H1 (cell line): ENCODE measurements at regions not wholly inside any gene's neighbourhood (a gene's known extent, or its start where the extent isn't known, plus 50 kb on each side); places are given as distances from the start of the nearest gene placed in this dataset.

Experiments
- ASH2L ChIP-seq: fragments of 200-600, 300-600 bp; sonication (generic); IDR thresholded peaks from one replicate; pipeline ENCODE4 v1.7.1; 2017; ENCODE audit warnings: low read length
- CEBPB ChIP-seq: IDR thresholded peaks from 2 replicates; pipeline ENCODE4 v1.6.1; 2012; ENCODE audit warnings: low read depth, low read length
- CHD7 ChIP-seq: fragments of 300-600 bp; sonication (generic); IDR thresholded peaks from 2 replicates; pipeline ENCODE4 v1.7.1; 2012; ENCODE audit warnings: low read length, moderate library complexity, mild to moderate bottlenecking, inconsistent platforms; ENCODE audit not compliant: insufficient replicate concordance
- EGR1 ChIP-seq: IDR thresholded peaks from 2 replicates; pipeline ENCODE4 v1.6.1; 2011; ENCODE audit warnings: low read depth, low read length, borderline replicate concordance
- KDM1A ChIP-seq: fragments of 200-600, 300-600 bp; sonication (generic); IDR thresholded peaks from 2 replicates; pipeline ENCODE4 v1.7.1; 2016; ENCODE audit warnings: mild to moderate bottlenecking, low read length, borderline replicate concordance
- KDM4A ChIP-seq: IDR thresholded peaks from one replicate; pipeline ENCODE4 v1.7.1; 2012; ENCODE audit warnings: low read depth, mild to moderate bottlenecking, moderate library complexity, low read length, inconsistent platforms; ENCODE audit not compliant: severe bottlenecking
- KDM5A ChIP-seq: fragments of 200-600 bp; IDR thresholded peaks from 2 replicates; pipeline ENCODE4 v1.7.1; 2012; ENCODE audit warnings: mild to moderate bottlenecking, low read length, inconsistent platforms, mixed read lengths
- NANOG ChIP-seq: IDR thresholded peaks from 2 replicates; pipeline ENCODE4 v1.6.1; 2011; ENCODE audit warnings: low read length, low read depth, mild to moderate bottlenecking, inconsistent platforms; ENCODE audit not compliant: insufficient read depth, poor library complexity, severe bottlenecking
- SP1 ChIP-seq: IDR thresholded peaks from 2 replicates; pipeline ENCODE4 v1.6.1; 2011; ENCODE audit warnings: low read depth, low read length
- TAF1 ChIP-seq: IDR thresholded peaks from 2 replicates; pipeline ENCODE4 v1.6.1; 2011; ENCODE audit warnings: mild to moderate bottlenecking, low read depth, low read length
- TAF7 ChIP-seq: optimal IDR thresholded peaks from 2 replicates; pipeline ENCODE3; 2011; ENCODE audit warnings: low read depth, mild to moderate bottlenecking, inconsistent platforms, low read length, moderate library complexity, borderline replicate concordance
- TBP ChIP-seq: IDR thresholded peaks from 2 replicates; pipeline ENCODE4 v1.6.1; 2011; ENCODE audit warnings: low read depth, low read length, improper control_type of control experiment
- TCF12 ChIP-seq: IDR thresholded peaks from 2 replicates; pipeline ENCODE4 v1.6.1; 2011; ENCODE audit warnings: low read depth, mild to moderate bottlenecking, low read length
- ZNF274 ChIP-seq: IDR thresholded peaks from 2 replicates; pipeline ENCODE4 v1.7.0; 2012; ENCODE audit warnings: low read length, borderline replicate concordance; ENCODE audit errors: extremely low read depth

- TF ChIP-seq CHD7 (no peak), TAF1 (no peak), TBP (no peak), CEBPB (no peak), KDM1A (no peak), ASH2L (no peak), SP1 (no peak), NANOG (no peak), EGR1 (no peak), TCF12 (no peak), KDM4A (no peak), KDM5A (no peak), ZNF274 (no peak), TAF7 (no peak)
Observed at GRCh38 chr2:156778916-156779315, 342.7 kb downstream of the GPD2 start (continued).
